ENCODE measurements at regions not wholly inside any gene's neighbourhood (a gene's known extent, or its start where the extent isn't known, plus 50 kb on each side); places are given as distances from the start of the nearest gene placed in this dataset.
"Not testable (repeated sequence)": the region's sequence is repeated elsewhere in the genome, so short reads cannot be mapped to it uniquely, and the experiment has no call there.

GRCh38 chr1:79785964-79786363 is 779.4 kb upstream of the ADGRL4 start:
- DNase-seq, result no peak

DNA sequence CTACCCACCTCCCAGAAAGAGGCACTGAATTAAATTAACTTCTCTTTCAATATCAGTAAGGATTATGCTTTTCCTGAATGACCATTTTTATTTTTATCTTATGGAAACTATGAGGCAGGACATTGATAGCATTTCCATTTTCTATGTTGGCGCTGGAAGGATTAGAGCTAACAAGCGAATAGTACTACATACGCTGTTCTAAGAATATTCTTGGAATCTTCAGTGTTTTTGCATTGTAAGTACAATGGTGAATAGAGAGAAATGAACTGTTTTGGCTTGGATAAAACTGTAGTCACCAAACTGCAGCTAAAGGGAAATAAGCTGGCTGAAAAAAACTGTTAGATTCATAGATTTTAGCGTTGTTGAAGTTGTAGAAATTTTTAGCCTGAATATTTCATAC is 779.0 kb upstream of the ADGRL4 start:
- DNase-seq, result no peak

GRCh38 chr1:79781261-79781660 is 774.7 kb upstream of the ADGRL4 start:
- DNase-seq, result no peak

DNA sequence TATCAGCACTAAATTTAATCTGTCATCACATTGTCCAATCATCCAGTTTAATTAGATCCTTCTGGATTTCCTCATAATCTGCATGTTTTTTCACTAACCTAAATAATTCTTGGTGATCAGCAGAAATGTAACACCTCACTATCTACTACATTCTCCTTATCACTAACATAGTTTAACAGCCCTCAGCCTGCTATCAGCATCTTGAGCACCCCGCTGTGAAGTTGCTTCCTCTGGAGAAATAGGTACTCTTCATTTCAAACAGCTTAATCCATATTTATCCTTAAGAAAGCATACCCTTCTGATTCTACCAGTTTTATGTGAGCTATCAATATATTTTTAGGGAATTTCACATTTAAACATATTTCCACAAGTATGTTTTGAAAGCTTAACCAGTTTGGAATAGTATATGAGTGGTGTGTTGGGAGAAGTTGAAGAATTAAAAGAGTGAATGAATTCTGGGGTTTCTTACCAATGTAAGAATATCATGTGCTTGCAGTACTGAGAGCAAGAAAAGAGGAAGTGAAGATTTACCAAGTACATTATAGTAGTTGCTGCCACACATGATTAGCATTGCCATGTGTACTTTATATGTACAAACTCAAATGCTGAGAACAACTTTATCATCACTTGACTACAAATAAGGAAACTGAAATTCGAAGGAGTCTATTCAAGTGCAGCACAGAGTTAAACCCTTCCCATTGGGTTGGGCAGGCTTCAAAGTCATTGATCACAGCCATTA is 771.1 kb upstream of the ADGRL4 start:
- peak; percentile 35 for DNase-seq

DNA sequence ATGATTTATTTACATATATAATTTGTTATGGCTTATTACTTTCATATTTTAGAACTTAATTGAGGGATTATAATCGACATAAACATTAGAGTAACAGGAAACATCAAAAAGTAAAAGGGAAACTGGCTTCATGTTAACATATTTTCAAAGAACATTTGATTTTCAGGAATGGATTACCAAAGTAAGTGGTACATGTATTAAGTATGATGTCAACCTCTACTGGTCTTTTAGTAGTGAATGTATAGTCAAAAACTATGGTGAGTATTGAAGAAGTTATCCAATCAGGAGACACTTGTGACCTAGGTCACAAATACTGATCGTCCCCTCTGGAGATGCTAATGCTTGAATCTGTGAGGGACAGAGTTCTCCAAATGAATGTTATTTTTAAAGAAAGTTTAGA is 768.9 kb upstream of the ADGRL4 start:
- no peak for DNase-seq

- no peak for DNase-seq
Measured at GRCh38 chr1:79773385-79773784, 766.9 kb upstream of the ADGRL4 start.

DNA sequence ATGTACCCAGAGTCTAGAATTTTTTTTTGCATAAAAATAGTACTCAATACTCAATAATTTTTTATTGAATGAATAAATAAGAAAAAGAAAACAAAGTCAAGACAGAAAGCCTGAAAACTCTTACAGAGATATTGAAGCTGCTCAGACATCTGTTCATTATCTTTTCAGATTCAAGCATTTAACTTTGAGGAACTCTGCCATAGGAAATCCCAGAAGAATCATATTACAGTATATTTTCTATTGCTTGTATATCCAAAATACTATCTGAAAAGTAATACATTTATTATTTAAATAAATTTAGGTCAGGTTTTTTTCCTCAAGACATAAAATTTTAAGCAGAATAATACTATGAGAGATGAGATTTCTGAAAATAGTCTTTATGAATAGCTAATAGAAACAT is 755.9 kb upstream of the ADGRL4 start:
- no peak for DNase-seq

GRCh38 chr1:79760531-79760930 is 754.0 kb upstream of the ADGRL4 start:
- peak; percentile 9 for DNase-seq

DNA sequence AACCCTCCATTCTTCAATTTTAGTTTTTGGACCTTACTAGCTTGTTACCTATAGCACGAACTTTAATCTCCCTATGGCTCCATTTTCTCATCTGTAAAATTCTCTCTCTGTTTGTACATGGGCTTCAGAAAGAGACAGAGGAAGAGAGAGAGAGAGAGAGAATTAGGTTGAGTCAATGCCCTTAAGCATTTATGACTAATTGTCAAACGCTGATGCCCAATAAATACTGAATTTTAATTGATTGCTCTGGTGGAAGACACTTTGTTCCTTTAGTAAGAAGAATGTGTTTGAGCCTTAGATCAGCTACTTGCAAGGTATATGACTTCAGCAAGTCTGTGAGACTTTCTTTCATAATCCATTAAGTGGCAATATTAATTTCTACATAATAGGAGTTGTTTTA is 743.1 kb upstream of the ADGRL4 start:
- no peak for DNase-seq

GRCh38 chr1:79745929-79746328 is 739.4 kb upstream of the ADGRL4 start:
- DNase-seq, result no peak

GRCh38 chr1:79744746-79745145 is 738.2 kb upstream of the ADGRL4 start:
- DNase-seq, result no peak

- no peak for DNase-seq
Measured at GRCh38 chr1:79741720-79742421, 735.3 kb upstream of the ADGRL4 start.

DNA sequence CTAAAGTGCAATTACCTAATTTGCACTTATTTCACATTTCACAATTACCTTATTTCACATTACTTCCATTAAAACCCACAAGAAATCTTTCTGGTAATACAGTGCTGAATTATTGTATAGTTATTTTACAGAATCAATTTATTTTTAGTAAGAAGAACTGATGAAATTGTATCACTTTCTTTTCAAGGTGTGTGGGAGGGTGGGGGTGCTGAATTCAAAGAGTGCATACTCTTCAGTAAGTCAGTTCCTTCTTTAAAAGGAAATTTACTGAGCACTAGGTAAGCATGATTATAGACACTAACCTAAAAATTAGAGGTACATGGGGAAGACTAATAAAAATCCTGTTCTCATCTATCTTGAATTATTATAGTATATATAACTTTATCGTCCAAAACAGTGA is 731.6 kb upstream of the ADGRL4 start:
- no peak for DNase-seq

- no peak for DNase-seq
Measured at GRCh38 chr1:79737193-79737592, 730.7 kb upstream of the ADGRL4 start.

DNA sequence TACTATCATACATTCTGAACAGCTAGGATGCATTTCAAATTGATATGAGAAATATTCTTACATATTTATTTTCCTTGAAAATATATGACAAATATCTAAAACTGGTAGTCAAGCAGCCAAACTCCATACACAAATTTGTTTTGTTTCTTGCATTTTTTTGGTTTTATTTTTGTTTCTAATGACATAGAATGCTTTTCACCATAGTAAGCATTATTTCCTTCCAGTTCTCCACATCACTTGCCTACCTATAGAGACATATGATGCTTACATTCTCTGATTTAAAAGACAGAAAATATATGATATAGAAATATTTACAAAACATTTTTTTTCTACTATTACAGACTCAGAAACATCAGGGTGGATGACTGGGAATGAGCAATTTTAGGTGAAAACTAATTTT is 726.4 kb upstream of the ADGRL4 start:
- no peak for DNase-seq

DNA sequence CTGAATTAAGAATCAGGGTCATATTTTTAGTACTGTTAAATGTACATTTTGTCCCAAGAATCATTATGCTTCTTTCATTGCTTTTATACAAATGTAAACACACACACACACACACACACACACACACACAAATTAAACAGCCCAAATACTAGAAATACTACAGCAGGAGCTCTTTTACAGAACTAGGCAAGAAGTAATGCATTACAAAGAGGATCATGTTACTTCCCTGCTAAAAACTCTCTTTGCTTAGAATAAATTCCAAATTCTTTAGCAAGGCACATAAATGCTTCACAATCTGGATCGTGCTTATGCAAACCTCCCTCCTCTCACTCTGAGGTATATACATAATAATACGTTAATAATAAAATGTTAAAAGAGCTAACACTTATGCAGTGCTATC is 720.4 kb upstream of the ADGRL4 start:
- peak; percentile 3 for DNase-seq

- DNase-seq, result peak; percentile 8
Measured at GRCh38 chr1:79726321-79726720, 719.8 kb upstream of the ADGRL4 start.

DNA sequence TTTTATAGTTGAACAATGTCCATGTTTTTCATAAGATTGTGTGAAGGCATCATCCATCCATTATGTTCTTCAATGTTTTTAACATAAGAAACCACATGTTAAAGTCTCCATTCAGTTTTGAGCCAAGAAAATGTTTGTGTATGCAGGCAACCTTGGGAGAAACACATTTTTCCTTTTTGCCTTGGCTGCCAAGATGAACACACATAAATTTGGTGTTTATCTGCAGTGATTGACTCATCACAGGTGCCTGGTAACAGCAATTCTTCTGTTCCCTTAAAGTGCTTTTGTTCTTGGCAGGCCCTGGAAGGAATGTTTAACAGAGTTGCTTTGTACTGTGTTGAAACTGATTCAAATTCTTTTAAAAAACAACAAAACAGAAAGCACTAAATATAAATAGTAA is 709.9 kb upstream of the ADGRL4 start:
- peak; percentile 34 for DNase-seq

- DNase-seq, result no peak
Measured at GRCh38 chr1:79714664-79715063, 708.1 kb upstream of the ADGRL4 start.

DNA sequence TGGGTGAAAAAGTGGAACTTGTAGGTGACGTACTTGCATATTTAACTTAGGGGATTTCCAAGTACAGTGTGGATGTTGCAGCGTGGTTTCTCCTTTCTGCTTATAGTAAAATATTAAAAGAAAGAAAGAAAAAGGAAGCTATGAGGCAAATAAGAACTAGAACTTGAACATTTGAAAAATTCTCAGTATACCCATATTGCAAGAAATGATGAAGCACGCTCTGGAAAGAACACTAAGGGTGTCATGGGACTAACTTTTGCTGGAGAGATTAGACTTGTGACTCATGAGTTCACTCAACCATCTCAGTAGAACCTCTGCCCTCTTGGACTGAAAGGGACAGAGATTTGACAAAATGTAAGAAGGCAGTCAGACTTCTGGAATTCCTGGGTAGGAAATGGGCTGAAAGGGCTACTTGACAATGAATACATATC is 704.5 kb upstream of the ADGRL4 start:
- peak; percentile 8 for DNase-seq

DNA sequence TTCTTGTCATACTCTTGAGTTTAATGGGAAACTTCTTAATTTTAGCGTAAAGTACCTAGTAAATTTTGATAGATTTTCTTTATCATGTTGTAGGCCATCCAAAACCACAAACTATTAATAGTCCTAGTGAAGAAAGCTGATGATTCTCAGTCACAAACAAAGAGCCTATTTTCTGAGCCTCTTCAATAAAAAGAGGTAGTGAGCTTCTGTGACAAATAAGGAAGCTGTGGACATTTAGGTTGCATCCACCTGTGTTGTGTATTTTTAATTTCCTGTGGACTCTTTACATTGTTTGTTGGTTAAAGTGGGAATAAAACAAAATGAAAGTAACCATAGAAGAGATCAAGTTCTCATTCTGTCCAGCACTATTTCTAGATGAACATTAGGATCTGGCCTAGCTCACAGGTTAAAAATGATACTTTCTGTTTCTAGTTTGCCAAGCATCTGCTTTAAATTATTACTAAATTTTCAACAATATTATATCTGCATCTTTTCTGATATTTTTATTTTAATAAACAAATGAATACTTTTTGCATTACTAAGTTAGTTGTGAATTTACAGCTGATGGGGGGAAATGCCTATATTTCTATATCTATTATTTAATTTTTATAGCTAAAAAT is 702.2 kb upstream of the ADGRL4 start:
- DNase-seq, result no peak

- no peak for DNase-seq
Measured at GRCh38 chr1:79705218-79705617, 698.7 kb upstream of the ADGRL4 start.

DNA sequence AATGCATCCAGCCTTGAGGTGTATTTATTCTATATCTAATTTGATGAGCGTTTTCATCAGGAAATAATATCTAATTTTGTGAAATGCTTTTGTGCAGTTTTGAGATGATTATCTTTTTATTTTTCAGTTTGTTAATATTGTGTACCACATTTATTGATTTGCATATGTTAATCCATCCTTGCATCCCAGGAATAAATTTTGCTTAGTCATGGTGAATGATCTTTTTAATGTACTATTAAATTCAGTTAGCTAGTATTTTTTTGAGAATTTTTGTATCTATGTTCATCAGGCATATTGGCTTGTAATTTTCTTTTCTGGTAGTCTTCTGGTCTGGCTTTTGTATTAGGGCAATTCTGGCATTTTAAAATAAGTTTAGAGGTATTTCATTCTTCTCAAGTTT is 697.5 kb upstream of the ADGRL4 start:
- DNase-seq, result no peak

GRCh38 chr1:79702336-79702999 is 695.9 kb upstream of the ADGRL4 start:
- DNase-seq, result not testable (repeated sequence)

Data from fibroblast of skin of right quadriceps (primary cell).